ENCODE measurements at regions not wholly inside any gene's neighbourhood (a gene's known extent, or its start where the extent isn't known, plus 50 kb on each side); places are given as distances from the start of the nearest gene placed in this dataset.
A peak's percentile ranks its signal among the peaks of the same experiment; 100 is the strongest.

DNA sequence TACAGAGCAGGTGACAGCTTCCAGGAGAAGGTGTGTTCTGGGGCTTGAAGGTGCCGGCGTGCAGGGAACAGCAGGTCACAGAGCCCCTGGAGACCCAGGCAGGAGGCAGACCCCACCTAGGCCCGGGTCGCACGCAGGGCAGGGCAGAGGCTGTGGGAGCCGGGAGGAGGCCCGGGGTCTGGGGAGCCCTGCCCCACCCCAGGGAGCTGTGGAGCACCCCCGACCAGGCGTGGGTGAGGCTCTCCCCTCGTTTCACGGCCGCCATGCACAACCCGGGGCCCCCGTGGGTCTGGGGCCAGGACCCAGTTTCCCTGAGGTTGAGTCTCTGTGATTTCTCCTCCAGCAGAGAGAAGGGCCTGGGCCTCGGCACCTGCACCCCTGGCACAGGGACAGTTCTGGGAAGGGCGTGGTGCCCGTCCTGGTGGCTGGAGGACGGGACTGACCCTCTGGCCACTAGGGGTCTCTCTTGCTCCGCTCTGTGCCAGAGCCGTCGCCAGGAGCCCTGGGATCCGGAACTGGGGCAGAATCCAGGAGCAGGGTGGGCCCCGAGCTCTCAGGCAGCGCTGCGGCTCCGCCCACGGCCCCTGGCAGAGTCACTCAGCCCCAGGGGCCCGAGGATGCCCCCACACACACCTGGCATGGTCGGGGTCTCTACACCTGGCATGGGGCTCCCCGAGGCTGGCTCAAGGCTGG is 75.2 kb upstream of the FBRSL1 start:
- Histone ChIP-seq H3K27me3 (ENCODE audit: control insufficient read depth, insufficient read depth, low read length) (peaks cover 4% of the 10 kb centered on the region; the same call in 1 of the 2 replicates), H3K36me3 (ENCODE audit: control insufficient read depth, insufficient read depth, low read length) (no peaks in the 10 kb centered on the region), H3K4me3 (ENCODE audit: low read depth, low read length) (no peak overlapping the region)
- DNase-seq (ENCODE audit: low read depth), result no peak
- CTCF ChIA-PET, result interaction anchor here (0.6 to 4.7 kb wide), 54 partner anchors 9 to 287 kb away, joined by 3 to 102 read pairs (median 4); partner anchors contain the start of genes LRCOL1 and P2RX2
- TF ChIP-seq, protein P1, sequence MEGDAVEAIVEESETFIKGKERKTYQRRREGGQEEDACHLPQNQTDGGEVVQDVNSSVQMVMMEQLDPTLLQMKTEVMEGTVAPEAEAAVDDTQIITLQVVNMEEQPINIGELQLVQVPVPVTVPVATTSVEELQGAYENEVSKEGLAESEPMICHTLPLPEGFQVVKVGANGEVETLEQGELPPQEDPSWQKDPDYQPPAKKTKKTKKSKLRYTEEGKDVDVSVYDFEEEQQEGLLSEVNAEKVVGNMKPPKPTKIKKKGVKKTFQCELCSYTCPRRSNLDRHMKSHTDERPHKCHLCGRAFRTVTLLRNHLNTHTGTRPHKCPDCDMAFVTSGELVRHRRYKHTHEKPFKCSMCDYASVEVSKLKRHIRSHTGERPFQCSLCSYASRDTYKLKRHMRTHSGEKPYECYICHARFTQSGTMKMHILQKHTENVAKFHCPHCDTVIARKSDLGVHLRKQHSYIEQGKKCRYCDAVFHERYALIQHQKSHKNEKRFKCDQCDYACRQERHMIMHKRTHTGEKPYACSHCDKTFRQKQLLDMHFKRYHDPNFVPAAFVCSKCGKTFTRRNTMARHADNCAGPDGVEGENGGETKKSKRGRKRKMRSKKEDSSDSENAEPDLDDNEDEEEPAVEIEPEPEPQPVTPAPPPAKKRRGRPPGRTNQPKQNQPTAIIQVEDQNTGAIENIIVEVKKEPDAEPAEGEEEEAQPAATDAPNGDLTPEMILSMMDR (IDR thresholded peaks at IDR 0.05; ENCODE audit: insufficient read depth, low read depth, low read length), result peak; percentile 97
- POLR2A ChIA-PET, result interaction anchor here (0.6 kb wide), 1 partner anchor 262 kb away, joined by 4 read pairs; no protein-coding TSS in a partner anchor

DNA sequence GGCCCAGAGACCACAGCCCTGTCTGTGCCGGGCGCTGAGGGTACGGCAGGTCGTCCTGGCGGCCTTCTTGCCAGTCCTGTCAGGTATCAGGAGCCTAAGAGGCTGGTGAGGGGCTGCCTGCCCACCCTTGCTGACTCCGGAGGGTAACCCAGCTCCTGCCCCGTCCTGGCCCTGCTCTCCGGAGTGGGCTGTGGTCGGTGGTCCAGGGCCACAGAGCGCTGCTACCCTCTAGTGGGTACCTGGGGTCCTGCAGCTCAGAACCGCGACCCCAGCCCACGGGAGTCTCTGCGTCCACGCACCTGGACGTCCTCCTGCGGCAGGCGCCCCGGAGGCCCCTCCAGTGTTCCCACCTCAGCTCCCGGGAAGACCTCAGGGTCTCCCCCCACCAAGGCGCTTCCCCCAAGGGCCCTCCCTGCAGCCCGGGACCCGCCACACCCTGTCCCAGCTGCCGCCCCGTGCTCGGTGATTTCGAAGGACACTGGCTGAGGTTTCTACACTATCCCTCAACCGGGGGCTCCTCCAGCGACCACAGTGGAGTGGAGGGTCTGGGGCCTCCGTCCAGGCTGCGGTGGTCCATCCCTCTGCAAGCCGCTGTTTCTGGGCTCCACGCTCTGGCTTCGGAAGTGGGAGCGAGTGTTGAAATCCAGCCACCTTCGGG is 75.9 kb upstream of the FBRSL1 start:
- DNase-seq (ENCODE audit: low read depth), result no peak
- ChIA-PET CTCF (interaction anchor here (0.8 to 4.7 kb wide), 33 partner anchors 9 to 286 kb away, joined by 3 to 102 read pairs (median 7); partner anchors contain the start of genes LRCOL1 and P2RX2), POLR2A (no interaction called here)
- no peaks in the 10 kb centered on the region for H3K36me3 ChIP-seq (ENCODE audit: control insufficient read depth, insufficient read depth, low read length)
- H3K4me3 ChIP-seq (ENCODE audit: low read depth, low read length), result no peak overlapping the region
- peaks cover 4% of the 10 kb centered on the region; the same call in 1 of the 2 replicates for H3K27me3 ChIP-seq (ENCODE audit: control insufficient read depth, insufficient read depth, low read length)
- TF ChIP-seq, protein P1 (IDR thresholded peaks at IDR 0.05; ENCODE audit: insufficient read depth, low read depth, low read length), result peak; percentile 63

DNA sequence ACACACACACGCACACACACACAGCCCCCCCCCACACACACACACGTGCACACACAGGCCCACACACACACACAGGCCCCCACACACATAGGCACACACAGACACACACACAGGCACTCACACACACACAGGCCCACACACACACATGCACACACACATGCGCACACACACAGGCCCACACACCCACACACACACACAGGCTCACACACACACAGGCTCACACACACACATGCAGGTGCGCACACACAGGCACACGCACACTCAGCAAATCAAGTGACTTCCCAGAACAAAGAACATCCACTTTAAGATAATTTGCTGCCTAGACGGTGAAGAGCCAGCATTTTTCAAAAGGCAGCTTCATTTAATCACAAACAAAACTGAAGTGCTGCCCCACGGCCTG is 78.5 kb upstream of the FBRSL1 start:
- POLR2A ChIA-PET, result no interaction called here
- DNase-seq (ENCODE audit: low read depth), result no peak
- TF ChIP-seq, protein P1 (IDR thresholded peaks at IDR 0.05; ENCODE audit: insufficient read depth, low read depth, low read length), result no peak
- Histone ChIP-seq H3K4me3 (ENCODE audit: low read depth, low read length) (no peak overlapping the region), H3K27me3 (ENCODE audit: control insufficient read depth, insufficient read depth, low read length) (no peaks in the 10 kb centered on the region), H3K36me3 (ENCODE audit: control insufficient read depth, insufficient read depth, low read length) (no peaks in the 10 kb centered on the region)
- CTCF ChIA-PET, result no interaction called here

DNA sequence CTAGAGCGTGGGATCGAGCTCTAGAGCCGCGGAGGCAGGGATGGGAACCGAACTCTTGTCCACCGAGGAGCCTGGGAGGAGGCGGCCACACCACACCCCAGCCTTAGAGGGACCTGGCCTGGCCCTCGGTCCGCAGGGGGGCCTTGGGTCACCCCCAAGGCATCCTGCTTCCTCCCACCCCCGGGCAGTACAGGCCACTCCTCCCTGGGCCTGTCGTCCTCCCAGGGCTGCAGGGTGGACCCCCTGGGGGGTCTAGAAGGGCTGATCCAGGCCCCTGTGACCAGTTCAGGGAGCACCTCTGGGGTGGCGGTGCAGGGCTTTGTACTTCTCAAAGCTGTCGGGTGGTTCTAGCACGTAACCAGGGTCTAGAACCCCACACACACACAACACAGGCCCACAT is 79.1 kb upstream of the FBRSL1 start:
- ChIA-PET POLR2A (no interaction called here), CTCF (interaction anchor here (1.1 kb wide), 1 partner anchor 8 kb away, joined by 3 read pairs; no protein-coding TSS in a partner anchor)
- H3K27me3 ChIP-seq (ENCODE audit: control insufficient read depth, insufficient read depth, low read length), result no peaks in the 10 kb centered on the region
- TF ChIP-seq, protein P1 (IDR thresholded peaks at IDR 0.05; ENCODE audit: insufficient read depth, low read depth, low read length), result no peak
- DNase-seq (ENCODE audit: low read depth), result no peak
- H3K36me3 ChIP-seq (ENCODE audit: control insufficient read depth, insufficient read depth, low read length), result no peaks in the 10 kb centered on the region
- no peak overlapping the region for H3K4me3 ChIP-seq (ENCODE audit: low read depth, low read length)

DNA sequence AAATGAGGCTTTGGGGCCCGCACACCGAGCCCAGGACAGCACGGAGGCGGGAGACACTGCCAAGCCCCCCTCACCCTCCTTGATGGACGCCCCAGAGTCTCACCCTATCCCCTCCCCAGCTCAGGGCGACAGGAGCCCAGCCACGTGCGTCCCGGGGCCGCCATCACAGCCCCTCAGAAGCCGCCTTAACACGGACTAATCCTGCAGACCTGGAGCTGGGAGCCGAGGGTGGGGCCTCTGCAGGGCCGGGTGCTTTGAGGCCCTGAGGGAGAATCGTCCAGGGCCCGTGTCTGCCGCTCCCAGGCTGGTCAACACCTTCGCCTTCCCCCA is 79.7 kb upstream of the FBRSL1 start:
- Histone ChIP-seq H3K4me3 (ENCODE audit: low read depth, low read length) (no peak overlapping the region), H3K27me3 (ENCODE audit: control insufficient read depth, insufficient read depth, low read length) (no peaks in the 10 kb centered on the region), H3K36me3 (ENCODE audit: control insufficient read depth, insufficient read depth, low read length) (no peaks in the 10 kb centered on the region)
- ChIA-PET CTCF (interaction anchor here (1.1 to 1.3 kb wide), 2 partner anchors 9 to 256 kb away, joined by 3 to 6 read pairs; no protein-coding TSS in a partner anchor), POLR2A (no interaction called here)
- TF ChIP-seq, protein P1 (IDR thresholded peaks at IDR 0.05; ENCODE audit: insufficient read depth, low read depth, low read length), result no peak
- no peak for DNase-seq (ENCODE audit: low read depth)
